ENCODE measurements at regions not wholly inside any gene's neighbourhood (a gene's known extent, or its start where the extent isn't known, plus 50 kb on each side); places are given as distances from the start of the nearest gene placed in this dataset.
A peak's percentile ranks its signal among the peaks of the same experiment; 100 is the strongest.
"Not testable (repeated sequence)": the region's sequence is repeated elsewhere in the genome, so short reads cannot be mapped to it uniquely, and the experiment has no call there.

- not testable (repeated sequence) for H3K4me3 Mint-ChIP-seq, DNase-seq, H3K27me3 Mint-ChIP-seq, H3K27ac Mint-ChIP-seq, ATAC-seq, H3K9me3 Mint-ChIP-seq, H3K4me1 Mint-ChIP-seq
Observed at GRCh38 chr7:35931134-35931533, 130.3 kb downstream of the SEPTIN7 start.

DNA sequence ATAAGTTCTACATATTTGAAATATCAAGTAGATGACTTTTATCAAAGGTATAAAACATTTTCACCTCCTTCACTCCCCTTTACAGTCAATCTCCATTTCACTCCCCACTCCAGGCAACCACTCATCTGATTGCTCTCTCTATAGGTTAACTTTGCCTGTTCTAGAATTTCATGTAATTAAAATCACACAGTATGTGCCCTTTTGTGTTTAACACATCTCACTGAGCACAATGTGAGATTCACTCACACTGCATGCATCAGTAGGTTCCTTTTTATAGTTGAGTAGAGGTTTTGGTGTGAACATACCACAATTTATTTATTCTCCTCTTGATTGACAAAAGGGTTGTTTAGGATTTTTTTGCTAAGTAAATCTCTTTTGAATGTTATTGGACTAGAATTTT lies 130.7 kb downstream of the SEPTIN7 start:
- H3K4me1 Mint-ChIP-seq, H3K9me3 Mint-ChIP-seq, H3K27ac Mint-ChIP-seq, ATAC-seq, DNase-seq, H3K27me3 Mint-ChIP-seq, H3K4me3 Mint-ChIP-seq: not testable (repeated sequence)

DNA sequence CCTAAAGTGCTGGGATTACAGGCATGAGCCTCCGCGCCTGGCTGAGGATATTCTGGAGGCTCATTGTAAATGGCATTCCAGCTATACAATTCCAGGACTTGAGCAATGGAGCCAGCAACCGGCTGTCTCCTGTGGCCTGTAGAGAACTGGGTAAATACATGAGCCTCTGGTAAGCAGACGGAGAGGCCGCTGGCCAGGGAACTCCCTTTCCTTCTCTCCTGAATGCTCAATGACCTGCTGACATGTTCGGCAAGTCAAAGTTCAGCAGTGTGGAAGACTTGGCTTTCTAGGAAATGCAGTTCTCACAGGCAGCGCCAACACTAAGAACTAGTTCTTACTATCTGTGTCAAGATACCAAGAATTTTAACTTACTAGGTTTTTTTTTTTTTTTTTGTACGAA lies 139.8 kb downstream of the SEPTIN7 start:
- not testable (repeated sequence) for H3K27me3 Mint-ChIP-seq, H3K9me3 Mint-ChIP-seq, H3K4me1 Mint-ChIP-seq, DNase-seq, H3K4me3 Mint-ChIP-seq, H3K27ac Mint-ChIP-seq, ATAC-seq

- H3K27ac Mint-ChIP-seq = not testable (repeated sequence)
Observed at GRCh38 chr7:35945621-35946020, 144.8 kb downstream of the SEPTIN7 start.

DNA sequence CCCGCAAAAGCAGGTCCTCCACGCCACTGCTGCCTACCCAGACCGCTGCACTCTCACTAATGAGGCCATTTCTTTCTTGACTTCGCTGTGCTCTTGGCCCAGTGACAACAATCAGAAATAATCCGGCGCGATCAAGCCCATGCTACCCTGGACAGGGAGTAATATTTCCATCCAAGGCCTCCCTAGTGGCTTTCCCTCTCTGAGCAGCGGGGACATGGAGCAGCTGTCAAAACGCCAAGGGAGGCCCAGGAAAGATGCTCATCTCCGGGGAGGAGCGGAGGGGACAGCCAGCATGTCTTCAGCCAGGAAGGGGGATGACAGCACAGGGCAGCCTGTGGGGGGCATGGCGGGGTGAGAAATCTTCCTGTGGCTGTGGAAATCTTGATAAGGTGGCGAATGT lies 154.9 kb downstream of the SEPTIN7 start:
- ATAC-seq, DNase-seq, H3K4me1 Mint-ChIP-seq, H3K27ac Mint-ChIP-seq, H3K9me3 Mint-ChIP-seq, H3K4me3 Mint-ChIP-seq, H3K27me3 Mint-ChIP-seq: not testable (repeated sequence)

More at GRCh38 chr7:35945621-35946020, 144.8 kb downstream of the SEPTIN7 start:
- not testable (repeated sequence) for H3K4me3 Mint-ChIP-seq, H3K9me3 Mint-ChIP-seq, DNase-seq, H3K27me3 Mint-ChIP-seq, H3K4me1 Mint-ChIP-seq, ATAC-seq

- not testable (repeated sequence) for H3K27ac Mint-ChIP-seq, H3K4me1 Mint-ChIP-seq, DNase-seq, H3K9me3 Mint-ChIP-seq, H3K4me3 Mint-ChIP-seq, H3K27me3 Mint-ChIP-seq, ATAC-seq
Observed at GRCh38 chr7:35956988-35957387, 156.1 kb downstream of the SEPTIN7 start.

GRCh38 chr7:35961260-35961659 lies 160.4 kb downstream of the SEPTIN7 start:
- H3K9me3 Mint-ChIP-seq, H3K27ac Mint-ChIP-seq, DNase-seq, H3K27me3 Mint-ChIP-seq, ATAC-seq, H3K4me1 Mint-ChIP-seq, H3K4me3 Mint-ChIP-seq: not testable (repeated sequence)

DNA sequence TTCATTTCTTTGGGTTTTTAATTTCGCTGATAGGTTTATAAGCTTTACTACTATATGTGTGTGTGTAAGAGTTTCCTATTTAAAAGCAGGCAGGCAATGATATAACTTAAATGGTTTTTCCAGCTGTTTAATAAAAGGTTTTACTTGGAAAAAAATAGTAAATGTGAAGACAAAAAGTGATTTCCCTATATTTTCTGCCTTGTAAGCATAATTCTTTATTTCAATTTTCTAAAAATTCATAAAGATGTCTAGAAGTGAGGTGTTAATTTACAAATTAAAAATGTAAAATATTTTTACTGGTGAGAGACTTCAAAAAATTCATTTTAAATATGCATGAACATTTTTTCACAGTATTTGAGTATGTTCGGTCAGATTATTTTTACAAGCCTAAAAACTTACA lies 161.8 kb downstream of the SEPTIN7 start:
- H3K4me3 Mint-ChIP-seq = not testable (repeated sequence)

DNA sequence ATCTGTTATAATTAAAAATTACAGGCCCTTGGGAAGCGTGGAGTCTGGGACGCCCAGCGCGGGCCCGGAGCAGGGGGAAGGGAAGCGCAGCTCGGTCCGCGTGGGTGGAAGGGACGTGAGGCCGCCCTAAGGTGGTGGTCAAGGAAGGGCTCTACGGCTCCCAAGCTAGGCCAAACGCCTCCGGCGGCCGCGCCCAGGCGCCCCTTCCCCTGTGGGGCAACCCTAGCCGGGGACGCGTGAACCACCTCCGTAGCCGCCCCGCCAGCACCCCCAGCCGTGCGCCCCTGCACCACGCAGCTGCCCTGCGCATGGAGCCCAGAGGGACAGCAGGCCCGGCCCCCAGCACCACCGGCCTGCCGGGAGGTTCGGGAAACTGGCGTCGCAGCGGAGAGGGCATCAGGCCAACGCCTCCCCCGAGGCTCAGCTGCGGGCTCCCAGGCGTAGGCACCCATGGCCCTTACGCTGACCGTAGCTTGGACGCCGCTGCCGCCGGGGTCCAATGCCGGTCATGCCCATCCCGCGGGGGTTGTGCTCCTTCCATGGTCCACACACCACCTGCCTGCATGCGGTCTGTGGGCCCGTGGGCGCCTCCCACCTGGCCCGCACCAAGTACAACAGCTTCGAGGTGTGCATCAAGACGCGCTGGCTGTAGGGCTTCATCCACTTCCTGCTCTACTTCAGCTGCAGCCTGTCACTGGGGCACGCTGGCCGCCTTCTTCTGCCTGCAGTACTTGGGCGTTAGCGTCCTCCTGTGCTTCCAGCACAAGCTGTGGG lies 166.7 kb downstream of the SEPTIN7 start:
- no peak overlapping the region for H3K27ac Mint-ChIP-seq
- peaks cover 45% of the 10 kb centered on the region for H3K27me3 Mint-ChIP-seq
- H3K4me3 Mint-ChIP-seq = no peak overlapping the region
- no peak for DNase-seq
- peak; percentile 71 for ATAC-seq
- H3K9me3 Mint-ChIP-seq = no peaks in the 10 kb centered on the region
- no peaks in the 10 kb centered on the region for H3K4me1 Mint-ChIP-seq

More for the DNA sequence above, 161.8 kb downstream of the SEPTIN7 start:
- not testable (repeated sequence) for H3K4me1 Mint-ChIP-seq, DNase-seq, H3K9me3 Mint-ChIP-seq, ATAC-seq, H3K27ac Mint-ChIP-seq
- peaks cover 13% of the 10 kb centered on the region for H3K27me3 Mint-ChIP-seq

GRCh38 chr7:35968140-35968940 lies 167.5 kb downstream of the SEPTIN7 start:
- peak; percentile 43 for ATAC-seq
- no peak for DNase-seq
- Mint-ChIP-seq H3K9me3 (no peaks in the 10 kb centered on the region), H3K27me3 (peaks cover 45% of the 10 kb centered on the region), H3K4me1 (no peaks in the 10 kb centered on the region), H3K4me3 (no peak overlapping the region), H3K27ac (no peak overlapping the region)

DNA sequence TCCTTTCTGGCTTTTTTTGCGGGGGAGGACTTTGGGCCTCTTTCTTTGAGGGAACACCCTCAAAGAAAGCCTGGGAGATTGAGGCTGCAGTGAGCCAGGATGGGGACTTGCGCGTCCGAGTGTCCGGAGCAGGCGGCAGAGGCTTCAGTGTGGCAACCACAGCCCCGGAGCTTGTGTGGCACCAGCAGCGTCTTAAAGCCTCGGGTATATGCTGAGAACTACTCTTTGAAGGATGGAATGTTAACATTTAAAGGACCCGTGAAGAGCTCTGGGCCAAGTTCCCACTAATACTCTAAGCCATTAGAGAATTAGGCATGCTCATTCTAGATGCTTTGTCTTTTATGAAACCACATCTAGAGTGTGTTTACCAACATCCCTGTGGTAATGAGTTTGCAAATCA lies 168.2 kb downstream of the SEPTIN7 start:
- ATAC-seq (no peak), DNase-seq (no peak)
- no peaks in the 10 kb centered on the region for H3K4me1 Mint-ChIP-seq
- no peak overlapping the region for H3K27ac Mint-ChIP-seq
- peaks cover 45% of the 10 kb centered on the region for H3K27me3 Mint-ChIP-seq
- no peak overlapping the region for H3K4me3 Mint-ChIP-seq
- H3K9me3 Mint-ChIP-seq = no peaks in the 10 kb centered on the region

- Mint-ChIP-seq H3K27ac (no peak overlapping the region), H3K9me3 (no peaks in the 10 kb centered on the region), H3K4me3 (no peak overlapping the region), H3K4me1 (no peaks in the 10 kb centered on the region), H3K27me3 (peaks cover 45% of the 10 kb centered on the region)
- no peak for ATAC-seq
- no peak for DNase-seq
Observed at GRCh38 chr7:35970458-35970857, 169.6 kb downstream of the SEPTIN7 start.

GRCh38 chr7:35971133-35971891 lies 170.5 kb downstream of the SEPTIN7 start:
- DNase-seq = no peak
- ATAC-seq = peak; percentile 55
- H3K4me1 Mint-ChIP-seq = no peaks in the 10 kb centered on the region
- H3K27ac Mint-ChIP-seq = no peak overlapping the region
- no peaks in the 10 kb centered on the region for H3K9me3 Mint-ChIP-seq
- peaks cover 48% of the 10 kb centered on the region for H3K27me3 Mint-ChIP-seq
- H3K4me3 Mint-ChIP-seq = peak overlapping the region; percentile 61 to 65

DNA sequence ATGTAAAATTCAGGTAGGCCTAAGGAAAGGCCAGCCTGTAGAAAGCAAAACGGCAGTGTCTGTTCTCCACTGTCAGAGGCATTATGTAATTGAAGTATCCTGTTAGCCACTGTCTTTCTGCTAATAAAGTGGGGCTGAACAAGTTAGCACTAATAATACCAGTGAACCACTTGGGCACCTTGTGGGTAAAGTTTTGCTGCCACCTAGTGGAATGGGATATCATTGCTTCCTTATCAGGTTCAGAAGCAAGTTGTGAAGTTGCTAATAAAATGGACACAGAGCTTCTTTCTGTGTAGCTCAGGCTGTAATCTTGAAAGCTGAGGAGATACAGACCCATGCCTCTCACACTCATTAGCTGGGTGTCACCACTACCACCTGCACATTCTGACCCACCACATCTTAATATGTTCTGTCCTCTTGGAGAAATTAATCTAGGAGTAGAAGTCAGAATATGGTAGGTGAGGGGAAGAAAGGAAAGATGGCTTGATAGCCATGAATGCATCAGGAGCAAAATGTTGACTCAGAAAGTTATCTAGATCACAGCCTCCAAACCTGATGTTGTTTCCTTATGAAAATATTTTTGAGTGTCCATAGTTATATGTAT lies 175.1 kb downstream of the SEPTIN7 start:
- H3K4me3 Mint-ChIP-seq = no peak overlapping the region
- peaks cover 23% of the 10 kb centered on the region for H3K27me3 Mint-ChIP-seq
- no peak overlapping the region for H3K27ac Mint-ChIP-seq
- ATAC-seq (peak; percentile 73), DNase-seq (peak; percentile 46 to 50)
- H3K9me3 Mint-ChIP-seq = no peaks in the 10 kb centered on the region
- no peaks in the 10 kb centered on the region for H3K4me1 Mint-ChIP-seq
